ENCODE measurements at regions not wholly inside any gene's neighbourhood (a gene's known extent, or its start where the extent isn't known, plus 50 kb on each side); places are given as distances from the start of the nearest gene placed in this dataset.

DNA sequence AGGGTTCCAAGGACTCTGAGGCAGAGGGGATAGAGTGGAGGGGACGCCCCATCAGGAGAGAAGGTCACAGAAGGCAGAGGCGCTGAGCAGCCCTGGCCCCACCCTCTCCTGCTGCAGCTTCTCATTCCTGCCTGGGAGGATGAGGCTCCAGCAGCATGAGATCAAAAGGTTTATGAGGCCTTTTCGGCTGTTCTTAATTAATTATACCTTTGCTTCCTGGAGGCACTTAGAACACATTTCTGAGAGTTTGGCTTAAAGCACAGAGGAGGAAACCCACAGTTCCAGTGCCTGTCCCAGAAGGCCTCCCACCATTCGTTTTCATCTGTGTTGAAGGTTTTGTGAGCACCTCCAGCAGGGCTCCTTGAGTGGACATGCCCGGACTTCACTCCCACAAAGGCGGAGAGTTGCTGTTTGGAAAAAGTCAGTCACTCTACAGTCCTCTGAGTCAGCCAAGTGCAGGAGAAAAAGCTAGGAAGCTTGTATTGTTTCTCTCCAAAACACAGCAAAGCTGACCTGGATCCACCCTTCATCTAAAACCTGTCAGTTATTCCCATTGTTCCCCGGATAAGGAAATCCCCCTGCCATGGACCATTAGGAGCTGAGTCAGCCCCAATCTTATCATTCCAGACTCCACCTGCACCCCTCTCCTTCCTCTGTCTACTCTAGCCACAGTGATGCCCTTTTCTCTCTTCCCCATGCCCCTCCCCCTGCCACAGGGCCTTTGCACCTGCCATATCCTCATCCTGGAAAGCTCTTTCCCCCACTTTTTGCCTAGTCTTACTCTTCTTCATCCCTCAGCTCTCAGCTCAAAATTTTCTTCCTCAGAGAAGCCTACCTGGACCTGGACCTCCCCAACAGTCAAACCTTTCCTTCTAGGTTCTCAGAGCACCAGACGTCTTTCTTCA lies 276.8 kb downstream of the FBXW7 start:
- WGBS (ENCODE audit: low lambda C conversion rate, missing lambda C conversion rate), result 56% methylated on average over 8 of the region's 8 CpGs

DNA sequence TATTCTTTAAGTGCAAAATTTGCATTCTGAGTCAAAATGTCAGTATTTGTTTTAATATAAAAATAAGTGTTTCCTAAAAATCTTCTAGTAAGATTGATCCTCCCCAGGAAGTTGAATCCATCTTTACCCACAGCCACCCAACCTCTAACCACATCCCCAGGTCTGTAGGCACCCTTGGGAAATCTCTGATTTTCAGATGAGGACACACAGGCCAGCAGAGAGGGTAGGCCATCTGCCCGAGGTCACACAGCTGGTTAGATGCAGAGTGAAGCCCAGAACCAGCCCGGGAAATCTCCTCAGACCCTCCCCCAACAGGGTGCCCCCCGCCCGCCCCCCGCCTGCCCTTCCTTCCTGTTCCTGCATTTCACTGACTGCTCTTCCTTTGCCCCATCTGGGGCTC lies 277.5 kb downstream of the FBXW7 start:
- Histone ChIP-seq H3K9me2 (replicated peaks; ENCODE audit: insufficient read depth) (no peaks in the 10 kb centered on the region), H4K20me1 (ENCODE audit: insufficient read depth, poor library complexity, severe bottlenecking) (no peaks in the 10 kb centered on the region), H3K36me3 (replicated peaks; ENCODE audit: insufficient read depth, low read depth) (no peaks in the 10 kb centered on the region), H2AFZ (no peak overlapping the region), H3K27me3 (no peaks in the 10 kb centered on the region), H3K4me1 (ENCODE audit: insufficient read depth) (peaks cover 4% of the 10 kb centered on the region), H3K4me2 (no peak overlapping the region), H3K79me2 (no peaks in the 10 kb centered on the region), H3K9me3 (ENCODE audit: low read depth) (peaks cover 6% of the 10 kb centered on the region), H3K27ac (peak overlapping the region; percentile 52), H3K4me3 (no peak overlapping the region)
- DNase-seq (ENCODE audit: low spot score), result no peak
- WGBS (ENCODE audit: low lambda C conversion rate, missing lambda C conversion rate), result 90% methylated on average over 2 of the region's 5 CpGs
- TF ChIP-seq EZH2phosphoT487 (IDR thresholded peaks at IDR 0.05; ENCODE audit: low read depth, severe bottlenecking, unreplicated experiment), result no peak
- TF ChIP-seq, protein P1, sequence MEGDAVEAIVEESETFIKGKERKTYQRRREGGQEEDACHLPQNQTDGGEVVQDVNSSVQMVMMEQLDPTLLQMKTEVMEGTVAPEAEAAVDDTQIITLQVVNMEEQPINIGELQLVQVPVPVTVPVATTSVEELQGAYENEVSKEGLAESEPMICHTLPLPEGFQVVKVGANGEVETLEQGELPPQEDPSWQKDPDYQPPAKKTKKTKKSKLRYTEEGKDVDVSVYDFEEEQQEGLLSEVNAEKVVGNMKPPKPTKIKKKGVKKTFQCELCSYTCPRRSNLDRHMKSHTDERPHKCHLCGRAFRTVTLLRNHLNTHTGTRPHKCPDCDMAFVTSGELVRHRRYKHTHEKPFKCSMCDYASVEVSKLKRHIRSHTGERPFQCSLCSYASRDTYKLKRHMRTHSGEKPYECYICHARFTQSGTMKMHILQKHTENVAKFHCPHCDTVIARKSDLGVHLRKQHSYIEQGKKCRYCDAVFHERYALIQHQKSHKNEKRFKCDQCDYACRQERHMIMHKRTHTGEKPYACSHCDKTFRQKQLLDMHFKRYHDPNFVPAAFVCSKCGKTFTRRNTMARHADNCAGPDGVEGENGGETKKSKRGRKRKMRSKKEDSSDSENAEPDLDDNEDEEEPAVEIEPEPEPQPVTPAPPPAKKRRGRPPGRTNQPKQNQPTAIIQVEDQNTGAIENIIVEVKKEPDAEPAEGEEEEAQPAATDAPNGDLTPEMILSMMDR (IDR thresholded peaks at IDR 0.05; ENCODE audit: poor library complexity), result no peak
- no peak for TF ChIP-seq EZH2 (IDR thresholded peaks at IDR 0.05; ENCODE audit: borderline replicate concordance)

More for the DNA sequence above, 276.8 kb downstream of the FBXW7 start:
- Histone ChIP-seq H3K9me3 (ENCODE audit: low read depth) (peaks cover 6% of the 10 kb centered on the region), H3K4me1 (ENCODE audit: insufficient read depth) (peaks cover 4% of the 10 kb centered on the region), H3K79me2 (no peaks in the 10 kb centered on the region), H3K27me3 (no peaks in the 10 kb centered on the region), H3K4me3 (no peak overlapping the region), H2AFZ (no peak overlapping the region), H3K9me2 (replicated peaks; ENCODE audit: insufficient read depth) (no peaks in the 10 kb centered on the region), H3K36me3 (replicated peaks; ENCODE audit: insufficient read depth, low read depth) (no peaks in the 10 kb centered on the region), H3K27ac (peak overlapping the region; percentile 52), H3K4me2 (no peak overlapping the region), H4K20me1 (ENCODE audit: insufficient read depth, poor library complexity, severe bottlenecking) (no peaks in the 10 kb centered on the region)
- DNase-seq (ENCODE audit: low spot score), result peak; percentile 23
- TF ChIP-seq, protein P1 (IDR thresholded peaks at IDR 0.05; ENCODE audit: poor library complexity), result no peak
- TF ChIP-seq EZH2 (IDR thresholded peaks at IDR 0.05; ENCODE audit: borderline replicate concordance) (no peak), EZH2phosphoT487 (IDR thresholded peaks at IDR 0.05; ENCODE audit: low read depth, severe bottlenecking, unreplicated experiment) (no peak)

DNA sequence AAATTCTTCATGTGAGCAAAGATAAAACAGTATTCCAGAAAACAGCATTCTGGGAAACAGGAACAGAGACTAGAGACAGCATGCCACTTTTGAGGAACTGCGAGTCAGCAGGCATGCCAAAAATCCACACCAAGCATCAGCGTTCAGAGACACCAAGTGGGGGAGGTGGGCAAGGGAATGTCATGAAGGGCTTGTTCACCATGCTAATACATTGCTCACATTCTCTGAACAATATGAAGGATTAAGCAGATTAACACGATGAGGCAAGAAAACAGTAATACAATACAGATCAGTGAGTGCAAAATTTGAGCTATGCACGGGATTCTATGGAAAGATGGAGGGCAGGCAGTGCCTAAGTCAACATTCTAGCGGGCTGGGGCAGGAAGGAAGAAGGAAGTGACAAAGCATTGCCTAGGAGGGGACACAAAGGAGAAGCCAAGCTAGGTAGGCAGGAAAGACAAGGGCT lies 278.3 kb downstream of the FBXW7 start:
- no peaks in the 10 kb centered on the region for H3K79me2 ChIP-seq
- no peaks in the 10 kb centered on the region for H3K27me3 ChIP-seq
- no peak for TF ChIP-seq EZH2 (IDR thresholded peaks at IDR 0.05; ENCODE audit: borderline replicate concordance)
- no peak overlapping the region for H3K27ac ChIP-seq
- peaks cover 4% of the 10 kb centered on the region for H3K4me1 ChIP-seq (ENCODE audit: insufficient read depth)
- H3K4me2 ChIP-seq, result no peak overlapping the region
- H4K20me1 ChIP-seq (ENCODE audit: insufficient read depth, poor library complexity, severe bottlenecking), result no peaks in the 10 kb centered on the region
- no peaks in the 10 kb centered on the region for H3K36me3 ChIP-seq (replicated peaks; ENCODE audit: insufficient read depth, low read depth)
- no peak for DNase-seq (ENCODE audit: low spot score)
- H3K9me2 ChIP-seq (replicated peaks; ENCODE audit: insufficient read depth), result no peaks in the 10 kb centered on the region
- no peak overlapping the region for H3K4me3 ChIP-seq
- H3K9me3 ChIP-seq (ENCODE audit: low read depth), result peaks cover 6% of the 10 kb centered on the region
- WGBS (ENCODE audit: low lambda C conversion rate, missing lambda C conversion rate), result 66% methylated on average over 5 of the region's 5 CpGs
- H2AFZ ChIP-seq, result no peak overlapping the region

DNA sequence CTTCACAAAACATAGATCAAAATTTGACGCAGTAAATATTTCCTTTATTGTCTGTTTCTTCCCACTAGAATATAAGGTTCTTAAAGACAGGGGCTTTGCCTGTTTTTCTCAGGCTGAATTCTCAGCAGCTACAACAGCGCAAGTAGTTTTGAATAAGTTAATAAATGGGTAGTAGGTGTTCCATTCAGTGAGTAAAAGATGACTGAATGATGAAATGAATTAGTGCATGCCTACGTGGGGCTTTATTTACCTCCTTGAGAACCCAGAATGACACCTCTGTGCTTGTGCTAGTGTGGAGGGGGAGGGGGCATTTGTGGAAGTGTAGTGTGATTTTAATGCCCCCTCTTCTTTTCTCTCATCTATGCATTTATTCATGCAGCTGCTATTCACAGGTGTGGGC lies 278.9 kb downstream of the FBXW7 start:
- H3K27ac ChIP-seq, result no peak overlapping the region
- WGBS (ENCODE audit: low lambda C conversion rate, missing lambda C conversion rate), result 87% methylated on average over 3 of the region's 3 CpGs
- no peaks in the 10 kb centered on the region for H3K79me2 ChIP-seq

More for the DNA sequence above, 278.9 kb downstream of the FBXW7 start:
- no peak for DNase-seq (ENCODE audit: low spot score)
- Histone ChIP-seq H3K4me1 (ENCODE audit: insufficient read depth) (peaks cover 4% of the 10 kb centered on the region), H3K9me2 (replicated peaks; ENCODE audit: insufficient read depth) (no peaks in the 10 kb centered on the region), H4K20me1 (ENCODE audit: insufficient read depth, poor library complexity, severe bottlenecking) (no peaks in the 10 kb centered on the region), H3K9me3 (ENCODE audit: low read depth) (peaks cover 6% of the 10 kb centered on the region), H3K36me3 (replicated peaks; ENCODE audit: insufficient read depth, low read depth) (no peaks in the 10 kb centered on the region), H2AFZ (no peak overlapping the region), H3K27me3 (no peaks in the 10 kb centered on the region), H3K4me3 (no peak overlapping the region), H3K4me2 (no peak overlapping the region)
- TF ChIP-seq, protein P1 (IDR thresholded peaks at IDR 0.05; ENCODE audit: poor library complexity), result no peak
- TF ChIP-seq EZH2 (IDR thresholded peaks at IDR 0.05; ENCODE audit: borderline replicate concordance) (no peak), EZH2phosphoT487 (IDR thresholded peaks at IDR 0.05; ENCODE audit: low read depth, severe bottlenecking, unreplicated experiment) (no peak)

Measured in hepatocyte (in vitro differentiated cells).